HepG2 (cell line): ENCODE measurements at regions not wholly inside any gene's neighbourhood (a gene's known extent, or its start where the extent isn't known, plus 50 kb on each side); places are given as distances from the start of the nearest gene placed in this dataset.

ENCODE experiments used
- ADNP ChIP-seq: sonication (generic); formaldehyde crosslinking; IDR thresholded peaks from 2 replicates; pipeline ENCODE4 v1.4.0; 2020; ENCODE audit warnings: missing genetic modification reagents
- ETV5 ChIP-seq: IDR thresholded peaks from 2 replicates; pipeline ENCODE4 v1.6.1; 2018; ENCODE audit warnings: missing biosample characterization, missing genetic modification reagents, inconsistent platforms, borderline replicate concordance
- GABPA ChIP-seq, 2 experiments: IDR thresholded peaks; 2 replicates each; pipeline ENCODE4 v1.6.1; 2011 to 2016; ENCODE audit warnings: low read depth in 2 of 2, low read length in 1 of 2, missing biosample characterization in 1 of 2, missing genetic modification characterization in 1 of 2
- HNF4G ChIP-seq, 2 experiments: sonication (generic) in 1 of 2; formaldehyde crosslinking in 1 of 2; IDR thresholded peaks; 2 replicates each; pipeline versions ENCODE4 v1.4.0 to v1.6.1; 2011 to 2020; ENCODE audit warnings: borderline replicate concordance in 2 of 2, low read depth in 2 of 2, mild to moderate bottlenecking in 2 of 2, low read length in 1 of 2, missing genetic modification reagents in 1 of 2, moderate library complexity in 1 of 2
- JARID2 ChIP-seq: sonication (generic); formaldehyde crosslinking; IDR thresholded peaks from 2 replicates; pipeline ENCODE4 v1.8.1; 2023; ENCODE audit warnings: missing genetic modification reagents, inconsistent platforms; ENCODE audit not compliant: insufficient replicate concordance
- KDM5B ChIP-seq: sonication (generic); formaldehyde crosslinking; IDR thresholded peaks from 2 replicates; pipeline ENCODE4 v1.4.0; 2020; ENCODE audit warnings: missing genetic modification reagents, mild to moderate bottlenecking, borderline replicate concordance
- MAF1 ChIP-seq: sonication (generic); formaldehyde crosslinking; IDR thresholded peaks from 2 replicates; pipeline ENCODE4 v1.5.0; 2020; ENCODE audit warnings: missing genetic modification reagents, borderline replicate concordance
- MIER3 ChIP-seq: IDR thresholded peaks from 2 replicates; pipeline ENCODE4 v1.6.1; 2016; ENCODE audit warnings: missing compliant biosample characterization, borderline replicate concordance
- NCOA1 ChIP-seq: sonication (generic); formaldehyde crosslinking; IDR thresholded peaks from 2 replicates; pipeline ENCODE4 v1.9.0; 2021; ENCODE audit warnings: missing genetic modification reagents
- NCOA2 ChIP-seq: sonication (generic); formaldehyde crosslinking; IDR thresholded peaks from 2 replicates; pipeline ENCODE4 v1.8.0; 2022; ENCODE audit warnings: inconsistent platforms
- PITX1 ChIP-seq: sonication (generic); formaldehyde crosslinking; IDR thresholded peaks from 2 replicates; pipeline ENCODE4 v1.5.1; 2020; ENCODE audit warnings: mild to moderate bottlenecking, missing genetic modification reagents
- POGZ ChIP-seq: sonication (generic); formaldehyde crosslinking; IDR thresholded peaks from 2 replicates; pipeline ENCODE4 v1.4.0; 2020; ENCODE audit warnings: mild to moderate bottlenecking, missing genetic modification reagents
- RBM22 ChIP-seq: fragments of 200-400 bp; formaldehyde crosslinking; optimal IDR thresholded peaks from 2 replicates; pipeline ENCODE3; 2017; ENCODE audit warnings: mild to moderate bottlenecking, low read length, moderate library complexity
- RFXAP ChIP-seq: sonication (generic); formaldehyde crosslinking; IDR thresholded peaks from 2 replicates; pipeline ENCODE4 v1.4.0; 2020; ENCODE audit warnings: missing genetic modification reagents, borderline replicate concordance
- SALL1 ChIP-seq: sonication (generic); formaldehyde crosslinking; IDR thresholded peaks from 2 replicates; pipeline ENCODE4 v1.8.0; 2022; ENCODE audit warnings: mild to moderate bottlenecking, missing genetic modification reagents
- SAP130 ChIP-seq: IDR thresholded peaks from 2 replicates; pipeline ENCODE4 v1.6.1; 2016; ENCODE audit warnings: low read depth
- SCMH1 ChIP-seq: sonication (generic); formaldehyde crosslinking; IDR thresholded peaks from 2 replicates; pipeline ENCODE4 v1.9.0; 2021; ENCODE audit warnings: missing genetic modification reagents, mild to moderate bottlenecking, borderline replicate concordance
- XRCC5 ChIP-seq: fragments of 200-400 bp; formaldehyde crosslinking; optimal IDR thresholded peaks from 2 replicates; pipeline ENCODE3; 2017; ENCODE audit warnings: mild to moderate bottlenecking, low read length
- YEATS4 ChIP-seq: sonication (generic); formaldehyde crosslinking; IDR thresholded peaks from 2 replicates; pipeline ENCODE4 v1.4.0; 2020; ENCODE audit warnings: missing genetic modification reagents, borderline replicate concordance
- ZNF441 ChIP-seq: sonication (generic); formaldehyde crosslinking; IDR thresholded peaks from 2 replicates; pipeline ENCODE4 v1.7.0; 2021; ENCODE audit warnings: missing genetic modification reagents, borderline replicate concordance
- ZNF547 ChIP-seq: sonication (generic); formaldehyde crosslinking; IDR thresholded peaks from 2 replicates; pipeline ENCODE4 v1.5.1; 2020; ENCODE audit warnings: mild to moderate bottlenecking, missing genetic modification reagents
- ZNF570 ChIP-seq: sonication (generic); formaldehyde crosslinking; IDR thresholded peaks from 2 replicates; pipeline ENCODE4 v1.4.0; 2020; ENCODE audit warnings: mild to moderate bottlenecking, missing genetic modification reagents, borderline replicate concordance
- TF ChIP-seq, protein P1 (sequence below): IDR thresholded peaks from 2 replicates; pipeline ENCODE4 v1.4.0; 2020; ENCODE audit warnings: mild to moderate bottlenecking, missing genetic modification reagents
- TF ChIP-seq, protein P2 (sequence below): sonication (generic); formaldehyde crosslinking; IDR thresholded peaks from 2 replicates; pipeline ENCODE4 v1.4.0; 2020; ENCODE audit warnings: missing genetic modification reagents

DNA sequence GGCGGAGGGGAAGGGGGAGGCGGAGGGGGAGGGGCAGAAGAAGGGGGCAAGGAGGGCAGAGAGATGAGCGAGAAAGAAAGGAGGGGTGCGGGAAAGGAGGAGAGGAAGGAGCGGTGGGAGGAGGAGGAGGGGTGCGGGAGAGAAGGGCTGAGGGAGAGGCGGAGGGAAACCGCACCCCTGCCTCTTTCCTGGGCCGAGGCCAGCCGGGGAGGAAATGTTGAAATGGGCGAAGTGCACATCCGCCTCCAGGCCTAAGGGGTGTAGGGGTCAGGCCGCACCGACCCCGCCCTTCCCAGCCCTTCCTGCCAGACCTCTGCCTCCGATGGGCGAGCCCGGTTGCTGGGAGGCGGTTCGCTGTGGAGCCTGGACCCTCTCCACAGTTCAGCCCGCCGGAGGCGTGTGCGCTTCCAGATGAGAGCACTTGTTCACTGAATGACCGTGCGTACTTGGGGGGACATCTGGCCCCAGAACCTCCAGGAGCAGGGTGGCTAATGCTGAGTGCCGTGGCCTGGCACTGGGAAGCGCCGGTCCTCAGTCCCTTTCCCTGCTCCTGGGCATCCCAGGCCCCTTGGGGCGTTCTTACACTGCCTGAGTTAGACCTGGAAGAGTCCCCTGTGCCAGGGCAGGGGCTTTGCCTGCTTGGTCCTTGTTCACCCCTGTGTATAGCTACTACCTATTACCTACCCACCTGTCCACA, 110.3 kb upstream of the KLF13 start (continued):
- TF ChIP-seq, protein P1, sequence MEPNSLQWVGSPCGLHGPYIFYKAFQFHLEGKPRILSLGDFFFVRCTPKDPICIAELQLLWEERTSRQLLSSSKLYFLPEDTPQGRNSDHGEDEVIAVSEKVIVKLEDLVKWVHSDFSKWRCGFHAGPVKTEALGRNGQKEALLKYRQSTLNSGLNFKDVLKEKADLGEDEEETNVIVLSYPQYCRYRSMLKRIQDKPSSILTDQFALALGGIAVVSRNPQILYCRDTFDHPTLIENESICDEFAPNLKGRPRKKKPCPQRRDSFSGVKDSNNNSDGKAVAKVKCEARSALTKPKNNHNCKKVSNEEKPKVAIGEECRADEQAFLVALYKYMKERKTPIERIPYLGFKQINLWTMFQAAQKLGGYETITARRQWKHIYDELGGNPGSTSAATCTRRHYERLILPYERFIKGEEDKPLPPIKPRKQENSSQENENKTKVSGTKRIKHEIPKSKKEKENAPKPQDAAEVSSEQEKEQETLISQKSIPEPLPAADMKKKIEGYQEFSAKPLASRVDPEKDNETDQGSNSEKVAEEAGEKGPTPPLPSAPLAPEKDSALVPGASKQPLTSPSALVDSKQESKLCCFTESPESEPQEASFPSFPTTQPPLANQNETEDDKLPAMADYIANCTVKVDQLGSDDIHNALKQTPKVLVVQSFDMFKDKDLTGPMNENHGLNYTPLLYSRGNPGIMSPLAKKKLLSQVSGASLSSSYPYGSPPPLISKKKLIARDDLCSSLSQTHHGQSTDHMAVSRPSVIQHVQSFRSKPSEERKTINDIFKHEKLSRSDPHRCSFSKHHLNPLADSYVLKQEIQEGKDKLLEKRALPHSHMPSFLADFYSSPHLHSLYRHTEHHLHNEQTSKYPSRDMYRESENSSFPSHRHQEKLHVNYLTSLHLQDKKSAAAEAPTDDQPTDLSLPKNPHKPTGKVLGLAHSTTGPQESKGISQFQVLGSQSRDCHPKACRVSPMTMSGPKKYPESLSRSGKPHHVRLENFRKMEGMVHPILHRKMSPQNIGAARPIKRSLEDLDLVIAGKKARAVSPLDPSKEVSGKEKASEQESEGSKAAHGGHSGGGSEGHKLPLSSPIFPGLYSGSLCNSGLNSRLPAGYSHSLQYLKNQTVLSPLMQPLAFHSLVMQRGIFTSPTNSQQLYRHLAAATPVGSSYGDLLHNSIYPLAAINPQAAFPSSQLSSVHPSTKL = peak; percentile 43
- TF ChIP-seq ZNF441 (CRISPR knock-in tag) (peak; percentile 38; the same call in 1 of the 2 replicates), KDM5B (CRISPR knock-in tag) (no peak), SCMH1 (no peak), MAF1 (CRISPR knock-in tag) (no peak), ZNF570 (no peak), SALL1 (CRISPR knock-in tag) (peak; percentile 56), ZNF547 (CRISPR knock-in tag) (no peak), XRCC5 (peak; percentile 29), HNF4G (IDR thresholded peaks at IDR 0.05; ENCODE audit: borderline replicate concordance, low read depth, low read length) (no peak; the same call in 1 of the 2 replicates), HNF4G (CRISPR knock-in tag; IDR thresholded peaks at IDR 0.05; ENCODE audit: borderline replicate concordance, low read depth) (peak; percentile 62; the same call in 1 of the 2 replicates), RBM22 (no peak), RFXAP (no peak), PITX1 (CRISPR knock-in tag) (peak; percentile 32; the same call in 1 of the 2 replicates), GABPA (IDR thresholded peaks at IDR 0.05; ENCODE audit: low read depth, low read length) (peak; percentile 64), GABPA (CRISPR knock-in tag; IDR thresholded peaks at IDR 0.05; ENCODE audit: low read depth) (peak; percentile 74), NCOA2 (peak; percentile 51; the same call in 1 of the 2 replicates), NCOA1 (CRISPR knock-in tag) (no peak), MIER3 (CRISPR knock-in tag) (peak; percentile 35; the same call in 1 of the 2 replicates), JARID2 (CRISPR knock-in tag) (no peak), YEATS4 (0 out of 2 replicates have a peak, but pooled peaks have one; percentile 43), SAP130 (peak; percentile 75), ADNP (CRISPR knock-in tag) (no peak), ETV5 (CRISPR knock-in tag) (peak; percentile 90), POGZ (CRISPR knock-in tag) (peak; percentile 38; the same call in 1 of the 2 replicates)
- TF ChIP-seq, protein P2, sequence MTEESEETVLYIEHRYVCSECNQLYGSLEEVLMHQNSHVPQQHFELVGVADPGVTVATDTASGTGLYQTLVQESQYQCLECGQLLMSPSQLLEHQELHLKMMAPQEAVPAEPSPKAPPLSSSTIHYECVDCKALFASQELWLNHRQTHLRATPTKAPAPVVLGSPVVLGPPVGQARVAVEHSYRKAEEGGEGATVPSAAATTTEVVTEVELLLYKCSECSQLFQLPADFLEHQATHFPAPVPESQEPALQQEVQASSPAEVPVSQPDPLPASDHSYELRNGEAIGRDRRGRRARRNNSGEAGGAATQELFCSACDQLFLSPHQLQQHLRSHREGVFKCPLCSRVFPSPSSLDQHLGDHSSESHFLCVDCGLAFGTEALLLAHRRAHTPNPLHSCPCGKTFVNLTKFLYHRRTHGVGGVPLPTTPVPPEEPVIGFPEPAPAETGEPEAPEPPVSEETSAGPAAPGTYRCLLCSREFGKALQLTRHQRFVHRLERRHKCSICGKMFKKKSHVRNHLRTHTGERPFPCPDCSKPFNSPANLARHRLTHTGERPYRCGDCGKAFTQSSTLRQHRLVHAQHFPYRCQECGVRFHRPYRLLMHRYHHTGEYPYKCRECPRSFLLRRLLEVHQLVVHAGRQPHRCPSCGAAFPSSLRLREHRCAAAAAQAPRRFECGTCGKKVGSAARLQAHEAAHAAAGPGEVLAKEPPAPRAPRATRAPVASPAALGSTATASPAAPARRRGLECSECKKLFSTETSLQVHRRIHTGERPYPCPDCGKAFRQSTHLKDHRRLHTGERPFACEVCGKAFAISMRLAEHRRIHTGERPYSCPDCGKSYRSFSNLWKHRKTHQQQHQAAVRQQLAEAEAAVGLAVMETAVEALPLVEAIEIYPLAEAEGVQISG = peak; percentile 48; the same call in 1 of the 2 replicates
